CD14-positive monocyte (primary cell): ENCODE measurements at regions not wholly inside any gene's neighbourhood (a gene's known extent, or its start where the extent isn't known, plus 50 kb on each side); places are given as distances from the start of the nearest gene placed in this dataset.

ENCODE experiments used
- DNase-seq, 3 donors: peaks; one replicate each; pipeline ENCODE4 v3.0.0-alpha.2; 2011 to 2022
- H2AFZ ChIP-seq: 2 replicates; pipeline ENCODE4 v1.6.0; 2012; ENCODE audit warnings: mild to moderate bottlenecking, low read depth, low read length, inconsistent platforms; ENCODE audit not compliant: insufficient read depth, poor library complexity, severe bottlenecking
- H3K27ac ChIP-seq, 2 donors: 1 replicate in 1 of 2; 2 replicates in 1 of 2; pipeline ENCODE4 v1.5.1; 2012 to 2013; ENCODE audit warnings: low read length in 2 of 2, control low read depth in 1 of 2, inconsistent platforms in 1 of 2, low read depth in 1 of 2, mild to moderate bottlenecking in 1 of 2
- H3K27me3 ChIP-seq, 2 donors: one replicate each; pipeline versions ENCODE4 v1.6.0 to v1.6.1; 2011 to 2013; ENCODE audit warnings: low read length in 2 of 2; ENCODE audit not compliant: control insufficient read depth in 2 of 2, insufficient read depth in 2 of 2
- H3K36me3 ChIP-seq, 2 donors: replicated peaks in 1 of 2; 1 replicate in 1 of 2; 2 replicates in 1 of 2; pipeline versions ENCODE4 v1.5.1 to v1.6.1; 2012 to 2013; ENCODE audit warnings: low read length in 2 of 2, control low read depth in 1 of 2, inconsistent platforms in 1 of 2, mild to moderate bottlenecking in 1 of 2; ENCODE audit not compliant: insufficient read depth in 2 of 2, control insufficient read depth in 1 of 2
- H3K4me1 ChIP-seq, 2 donors: 1 replicate in 1 of 2; 2 replicates in 1 of 2; pipeline versions ENCODE4 v1.5.1 to v1.6.1; 2012 to 2013; ENCODE audit warnings: low read length in 2 of 2, control low read depth in 1 of 2, inconsistent platforms in 1 of 2, mild to moderate bottlenecking in 1 of 2, moderate library complexity in 1 of 2; ENCODE audit not compliant: insufficient read depth in 2 of 2, control insufficient read depth in 1 of 2
- H3K4me2 ChIP-seq: replicated peaks from 2 replicates; pipeline ENCODE3; 2012; ENCODE audit warnings: low read length, moderate library complexity, mild to moderate bottlenecking; ENCODE audit not compliant: poor library complexity, severe bottlenecking; ENCODE audit errors: extremely low read depth
- H3K4me3 ChIP-seq, 3 experiments: fragments of 200-600 bp in 1 of 3; sonication (generic) in 1 of 3; replicated peaks in 1 of 3; 1 replicate in 2 of 3; 2 replicates in 1 of 3; pipeline ENCODE4 v1.5.1; 2011 to 2013; ENCODE audit warnings: low read length in 3 of 3, mild to moderate bottlenecking in 3 of 3, control low read depth in 2 of 3, low read depth in 2 of 3, inconsistent platforms in 1 of 3, moderate library complexity in 1 of 3
- H3K79me2 ChIP-seq: 2 replicates; pipeline ENCODE4 v1.6.0; 2012; ENCODE audit warnings: mild to moderate bottlenecking, control low read depth, inconsistent platforms, low read length, moderate library complexity; ENCODE audit not compliant: insufficient read depth
- H3K9ac ChIP-seq: 2 replicates; pipeline ENCODE4 v1.6.0; 2017; ENCODE audit warnings: low read length, mild to moderate bottlenecking; ENCODE audit not compliant: insufficient read depth, poor library complexity, severe bottlenecking
- H3K9me3 ChIP-seq, 2 donors: replicated peaks in 1 of 2; 1 replicate in 1 of 2; 2 replicates in 1 of 2; pipeline versions ENCODE4 v1.5.1 to v1.6.1; 2012 to 2013; ENCODE audit warnings: low read length in 2 of 2, control low read depth in 1 of 2; ENCODE audit not compliant: control insufficient read depth in 1 of 2, insufficient read depth in 1 of 2
- H4K20me1 ChIP-seq: 2 replicates; pipeline ENCODE4 v1.6.0; 2012; ENCODE audit warnings: mild to moderate bottlenecking, low read length, control low read depth, moderate library complexity; ENCODE audit not compliant: insufficient read depth
- H3K27ac Mint-ChIP-seq, 7 donors: one replicate each; pipeline ENCODE4 v1.8.0; 2020; ENCODE audit warnings: mild to moderate bottlenecking in 7 of 7, mixed read lengths in 7 of 7, moderate library complexity in 6 of 7, inconsistent platforms in 2 of 7
- H3K27me3 Mint-ChIP-seq, 3 donors: one replicate each; pipeline ENCODE4 v1.8.0; 2021 to 2022; ENCODE audit warnings: low read depth in 3 of 3, mild to moderate bottlenecking in 3 of 3, mixed read lengths in 3 of 3, moderate library complexity in 3 of 3, inconsistent platforms in 1 of 3
- H3K36me3 Mint-ChIP-seq, 2 donors: one replicate each; pipeline ENCODE4 v1.8.0; 2020; ENCODE audit warnings: mixed read lengths in 2 of 2, inconsistent platforms in 1 of 2, mild to moderate bottlenecking in 1 of 2
- H3K4me1 Mint-ChIP-seq: one replicate; pipeline ENCODE4 v1.8.0; 2020; ENCODE audit warnings: mild to moderate bottlenecking, mixed read lengths
- H3K4me3 Mint-ChIP-seq, 2 donors: one replicate each; pipeline ENCODE4 v1.8.0; 2020; ENCODE audit warnings: mild to moderate bottlenecking in 2 of 2, mixed read lengths in 2 of 2, moderate library complexity in 1 of 2
- H3K9me3 Mint-ChIP-seq, 7 donors: one replicate each; pipeline ENCODE4 v1.8.0; 2020 to 2022; ENCODE audit warnings: mixed read lengths in 7 of 7, mild to moderate bottlenecking in 6 of 7, moderate library complexity in 6 of 7, inconsistent platforms in 2 of 7
- CTCF ChIP-seq: fragments of 200-600 bp; IDR thresholded peaks from one replicate; pipeline ENCODE4 v1.8.0; 2022; ENCODE audit warnings: antibody characterized with exemption, mild to moderate bottlenecking
- WGBS: methylation state at CpG from one replicate; pipeline ENCODE4 v1.1.5; 2013; ENCODE audit warnings: missing lambda C conversion rate; ENCODE audit not compliant: insufficient coverage; 5-methylcytosine and 5-hydroxymethylcytosine counted together
- intact Hi-C, 2 donors: fragments of 100-400 bp; cut with micrococcal nuclease; formaldehyde crosslinking; loops; one replicate each; pipeline versions ENCODE4 v1.15.0 to v1.15.1; 2023

GRCh38 chr10:111984057-111984456, 199.5 kb downstream of the GPAM start:
- no peak for DNase-seq
- Mint-ChIP-seq H3K9me3 (peaks cover 0 to 8% (median 2%) of the 10 kb centered on the region in 7 donors), H3K4me3 (no peak overlapping the region), H3K27me3 (peaks cover 0 to 3% (median 0%) of the 10 kb centered on the region in 3 donors), H3K36me3 (no peaks in the 10 kb centered on the region), H3K27ac (peak overlapping the region in 1 of 7 donors; percentile 31), H3K4me1 (no peaks in the 10 kb centered on the region)
- Histone ChIP-seq H3K9ac (no peak overlapping the region), H3K27ac (no peak overlapping the region), H3K4me2 (no peak overlapping the region), H4K20me1 (no peaks in the 10 kb centered on the region), H2AFZ (no peak overlapping the region), H3K36me3 (no peaks in the 10 kb centered on the region), H3K4me3 (no peak overlapping the region), H3K27me3 (no peaks in the 10 kb centered on the region), H3K4me1 (no peaks in the 10 kb centered on the region), H3K79me2 (no peaks in the 10 kb centered on the region), H3K9me3 (peaks cover 0 to 6% of the 10 kb centered on the region in 2 donors)
- no peak for TF ChIP-seq CTCF
- WGBS: 84% methylated on average over 4 of the region's 6 CpGs
- intact Hi-C loops: no loop called here

GRCh38 chr10:111986079-111986478, 197.5 kb downstream of the GPAM start:
- peaks cover 0 to 6% (median 2%) of the 10 kb centered on the region in 7 donors for H3K9me3 Mint-ChIP-seq
- Histone ChIP-seq H3K4me3 (no peak overlapping the region), H3K27me3 (no peaks in the 10 kb centered on the region), H3K9ac (no peak overlapping the region), H4K20me1 (no peaks in the 10 kb centered on the region), H3K36me3 (no peaks in the 10 kb centered on the region), H3K9me3 (peaks cover 0 to 6% of the 10 kb centered on the region in 2 donors), H2AFZ (no peak overlapping the region), H3K4me1 (no peaks in the 10 kb centered on the region), H3K4me2 (no peak overlapping the region), H3K79me2 (no peaks in the 10 kb centered on the region), H3K27ac (no peak overlapping the region)
- H3K4me1 Mint-ChIP-seq: no peaks in the 10 kb centered on the region
- TF ChIP-seq CTCF: no peak
- H3K27me3 Mint-ChIP-seq: no peaks in the 10 kb centered on the region
- H3K27ac Mint-ChIP-seq: no peak overlapping the region
- no peak overlapping the region for H3K4me3 Mint-ChIP-seq
- no peaks in the 10 kb centered on the region for H3K36me3 Mint-ChIP-seq
- DNase-seq: no peak
- intact Hi-C loops: no loop called here
